Vagina (tissue), 2 donors: ENCODE measurements at regions not wholly inside any gene's neighbourhood (a gene's known extent, or its start where the extent isn't known, plus 50 kb on each side); places are given as distances from the start of the nearest gene placed in this dataset.

ENCODE experiments used
- POLR2A ChIP-seq, 2 donors: fragments of 450-650 bp; IDR thresholded peaks; one replicate each; pipeline ENCODE4 v1.6.1; 2017; ENCODE audit warnings: antibody characterized with exemption in 2 of 2, mild to moderate bottlenecking in 2 of 2, moderate library complexity in 2 of 2
- POLR2AphosphoS5 ChIP-seq, 2 donors: sonication (generic); formaldehyde crosslinking; IDR thresholded peaks; one replicate each; pipeline ENCODE4 v1.9.0; 2017; ENCODE audit warnings: antibody characterized with exemption in 2 of 2, mild to moderate bottlenecking in 2 of 2, low read depth in 1 of 2; ENCODE audit not compliant: insufficient read depth in 1 of 2
- TF ChIP-seq, protein P1 (sequence below), 3 experiments: fragments of 450-650 bp in 2 of 3; fragments of 200-600 bp in 1 of 3; sonication (generic) in 1 of 3; IDR thresholded peaks; one replicate each; pipeline ENCODE4 v1.5.1; 2017 to 2019; ENCODE audit warnings: antibody characterized with exemption in 3 of 3, mild to moderate bottlenecking in 2 of 3, moderate library complexity in 2 of 3

- no peak for TF ChIP-seq POLR2A (IDR thresholded peaks at IDR 0.05)
- TF ChIP-seq, protein P1, sequence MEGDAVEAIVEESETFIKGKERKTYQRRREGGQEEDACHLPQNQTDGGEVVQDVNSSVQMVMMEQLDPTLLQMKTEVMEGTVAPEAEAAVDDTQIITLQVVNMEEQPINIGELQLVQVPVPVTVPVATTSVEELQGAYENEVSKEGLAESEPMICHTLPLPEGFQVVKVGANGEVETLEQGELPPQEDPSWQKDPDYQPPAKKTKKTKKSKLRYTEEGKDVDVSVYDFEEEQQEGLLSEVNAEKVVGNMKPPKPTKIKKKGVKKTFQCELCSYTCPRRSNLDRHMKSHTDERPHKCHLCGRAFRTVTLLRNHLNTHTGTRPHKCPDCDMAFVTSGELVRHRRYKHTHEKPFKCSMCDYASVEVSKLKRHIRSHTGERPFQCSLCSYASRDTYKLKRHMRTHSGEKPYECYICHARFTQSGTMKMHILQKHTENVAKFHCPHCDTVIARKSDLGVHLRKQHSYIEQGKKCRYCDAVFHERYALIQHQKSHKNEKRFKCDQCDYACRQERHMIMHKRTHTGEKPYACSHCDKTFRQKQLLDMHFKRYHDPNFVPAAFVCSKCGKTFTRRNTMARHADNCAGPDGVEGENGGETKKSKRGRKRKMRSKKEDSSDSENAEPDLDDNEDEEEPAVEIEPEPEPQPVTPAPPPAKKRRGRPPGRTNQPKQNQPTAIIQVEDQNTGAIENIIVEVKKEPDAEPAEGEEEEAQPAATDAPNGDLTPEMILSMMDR (IDR thresholded peaks at IDR 0.05) = no peak
- no peak for TF ChIP-seq POLR2AphosphoS5 (IDR thresholded peaks at IDR 0.05; ENCODE audit: insufficient read depth in 1 of 2, low read depth in 1 of 2)
Observed at GRCh38 chr11:76278526-76278925, 72.2 kb upstream of the WNT11 start.
